ENCODE measurements at regions not wholly inside any gene's neighbourhood (a gene's known extent, or its start where the extent isn't known, plus 50 kb on each side); places are given as distances from the start of the nearest gene placed in this dataset.

- Histone ChIP-seq H3K36me3 (no peaks in the 10 kb centered on the region), H3K4me3 (no peak overlapping the region), H3K4me1 (no peaks in the 10 kb centered on the region), H3K27me3 (no peaks in the 10 kb centered on the region), H3K27ac (no peak overlapping the region), H3K9me3 (no peaks in the 10 kb centered on the region)
- no peak for TF ChIP-seq POLR2A (IDR thresholded peaks at IDR 0.05)
- TF ChIP-seq CTCF (IDR thresholded peaks at IDR 0.05) = no peak
- ATAC-seq (no peak), DNase-seq (no peak)
- intact Hi-C loops (cut with DNase I) = no loop called here
- 65% methylated on average over 4 of the region's 4 CpGs for WGBS (ENCODE audit: insufficient coverage, low coverage, low lambda C conversion rate, missing lambda C conversion rate)
Measured at GRCh38 chr1:67948151-67949080, 102.0 kb downstream of the DIRAS3 start.

- Histone ChIP-seq H3K4me3 (no peak overlapping the region), H3K9me3 (no peaks in the 10 kb centered on the region), H3K4me1 (no peaks in the 10 kb centered on the region), H3K27ac (no peak overlapping the region), H3K36me3 (no peaks in the 10 kb centered on the region), H3K27me3 (no peaks in the 10 kb centered on the region)
- no peak for ATAC-seq
- 53% methylated on average over 4 of the region's 7 CpGs for WGBS (ENCODE audit: insufficient coverage, low coverage, low lambda C conversion rate, missing lambda C conversion rate)
- TF ChIP-seq CTCF (IDR thresholded peaks at IDR 0.05) = no peak
- TF ChIP-seq POLR2A (IDR thresholded peaks at IDR 0.05) = no peak
- DNase-seq = no peak
- intact Hi-C loops (cut with DNase I) = no loop called here
Measured at GRCh38 chr1:67947114-67947513, 103.3 kb downstream of the DIRAS3 start.

GRCh38 chr1:67945733-67946374 is 104.6 kb downstream of the DIRAS3 start:
- WGBS (ENCODE audit: insufficient coverage, low coverage, low lambda C conversion rate, missing lambda C conversion rate) = 81% methylated on average over 5 of the region's 7 CpGs

GRCh38 chr1:67942274-67942673 is 108.2 kb downstream of the DIRAS3 start:
- H3K27me3 ChIP-seq = no peaks in the 10 kb centered on the region
- no peak overlapping the region for H3K4me3 ChIP-seq
- H3K4me1 ChIP-seq = no peaks in the 10 kb centered on the region
- intact Hi-C loops (cut with DNase I) = no loop called here
- ATAC-seq = peak in 2 of 4 donors; percentile 18 to 46
- TF ChIP-seq POLR2A (IDR thresholded peaks at IDR 0.05) = no peak
- no peak for TF ChIP-seq CTCF (IDR thresholded peaks at IDR 0.05)
- no peak for DNase-seq
- H3K9me3 ChIP-seq = no peaks in the 10 kb centered on the region
- no peak overlapping the region for H3K27ac ChIP-seq
- no peaks in the 10 kb centered on the region for H3K36me3 ChIP-seq

More at GRCh38 chr1:67945733-67946374, 104.6 kb downstream of the DIRAS3 start:
- ATAC-seq (peak in 3 of 4 donors; percentile 17 to 26 (median 21)), DNase-seq (no peak)
- Histone ChIP-seq H3K27ac (no peak overlapping the region), H3K9me3 (no peaks in the 10 kb centered on the region), H3K27me3 (no peaks in the 10 kb centered on the region), H3K4me1 (no peaks in the 10 kb centered on the region), H3K36me3 (no peaks in the 10 kb centered on the region), H3K4me3 (no peak overlapping the region)
- TF ChIP-seq CTCF (IDR thresholded peaks at IDR 0.05) (no peak), POLR2A (IDR thresholded peaks at IDR 0.05) (no peak)
- intact Hi-C loops (cut with DNase I) = no loop called here
